NCI-H146 (cell line): ENCODE measurements at regions not wholly inside any gene's neighbourhood (a gene's known extent, or its start where the extent isn't known, plus 50 kb on each side); places are given as distances from the start of the nearest gene placed in this dataset.

ENCODE experiments used
- DNase-seq: peaks from one replicate; lab custom pipeline; 2025; lab: John Stamatoyannopoulos, UW

GRCh38 chr5:89128906-89129625 is 246.1 kb upstream of the MEF2C start:
- no peak for DNase-seq

GRCh38 chr5:89128092-89128491 is 245.1 kb upstream of the MEF2C start:
- no peak for DNase-seq

GRCh38 chr5:89127191-89127590 is 244.2 kb upstream of the MEF2C start:
- no peak for DNase-seq

- DNase-seq, result no peak
Measured at GRCh38 chr5:89125372-89125771, 242.4 kb upstream of the MEF2C start.

- no peak for DNase-seq
Measured at GRCh38 chr5:89123581-89123980, 240.6 kb upstream of the MEF2C start.

GRCh38 chr5:89120719-89121118 is 237.7 kb upstream of the MEF2C start:
- no peak for DNase-seq

- DNase-seq, result no peak
Measured at GRCh38 chr5:89117124-89117644, 234.2 kb upstream of the MEF2C start.

GRCh38 chr5:89110916-89111646 is 228.1 kb upstream of the MEF2C start:
- no peak for DNase-seq

- no peak for DNase-seq
Measured at GRCh38 chr5:89106480-89106879, 223.5 kb upstream of the MEF2C start.

- DNase-seq, result no peak
Measured at GRCh38 chr5:89105836-89106235, 222.9 kb upstream of the MEF2C start.

GRCh38 chr5:89105171-89105695 is 222.2 kb upstream of the MEF2C start:
- DNase-seq, result no peak

GRCh38 chr5:89098199-89098756 is 215.3 kb upstream of the MEF2C start:
- DNase-seq, result no peak

- DNase-seq, result peak; percentile 39
Measured at GRCh38 chr5:89097103-89097502, 214.1 kb upstream of the MEF2C start.

GRCh38 chr5:89095341-89095740 is 212.4 kb upstream of the MEF2C start:
- DNase-seq, result no peak

GRCh38 chr5:89090037-89090436 is 207.1 kb upstream of the MEF2C start:
- DNase-seq, result no peak

GRCh38 chr5:89087551-89088318 is 204.8 kb upstream of the MEF2C start:
- no peak for DNase-seq

GRCh38 chr5:89087128-89087527 is 204.1 kb upstream of the MEF2C start:
- DNase-seq, result no peak

GRCh38 chr5:89086390-89087086 is 203.6 kb upstream of the MEF2C start:
- no peak for DNase-seq

GRCh38 chr5:89083791-89084190 is 200.8 kb upstream of the MEF2C start:
- no peak for DNase-seq

- no peak for DNase-seq
Measured at GRCh38 chr5:89081360-89081759, 198.4 kb upstream of the MEF2C start.

GRCh38 chr5:89080467-89081116 is 197.6 kb upstream of the MEF2C start:
- DNase-seq, result no peak
